BLaER1 treated with 17β-estradiol and CSF1 and Interleukin-3, amounts not matched to agents 10 nM and 100 nM (cell line): ENCODE measurements at regions not wholly inside any gene's neighbourhood (a gene's known extent, or its start where the extent isn't known, plus 50 kb on each side); places are given as distances from the start of the nearest gene placed in this dataset.
A peak's percentile ranks its signal among the peaks of the same experiment; 100 is the strongest.

ENCODE experiments used
- H3K27ac ChIP-seq, 11 experiments: shearing (Covaris generic); formaldehyde crosslinking; 2 replicates each; pipeline ENCODE4 v1.8.1; 2022
- H3K27me3 ChIP-seq, 11 experiments: shearing (Covaris generic); formaldehyde crosslinking; 2 replicates each; pipeline ENCODE4 v1.8.1; 2022
- H3K36me3 ChIP-seq, 11 experiments: shearing (Covaris generic); formaldehyde crosslinking; 2 replicates each; pipeline ENCODE4 v1.8.1; 2022
- H3K4me1 ChIP-seq, 10 experiments: shearing (Covaris generic); formaldehyde crosslinking; 2 replicates each; pipeline ENCODE4 v1.8.1; 2022
- H3K4me2 ChIP-seq, 11 experiments: shearing (Covaris generic); formaldehyde crosslinking; 2 replicates each; pipeline ENCODE4 v1.8.1; 2022
- H3K4me3 ChIP-seq, 10 experiments: shearing (Covaris generic); formaldehyde crosslinking; 2 replicates each; pipeline ENCODE4 v1.8.1; 2022
- H3K9ac ChIP-seq, 11 experiments: shearing (Covaris generic); formaldehyde crosslinking; 2 replicates each; pipeline ENCODE4 v1.8.1; 2022
- H3K9me3 ChIP-seq, 11 experiments: shearing (Covaris generic); formaldehyde crosslinking; replicated peaks in 1 of 11; 2 replicates each; pipeline ENCODE4 v1.8.1; 2022
- H4K20me1 ChIP-seq, 11 experiments: shearing (Covaris generic); formaldehyde crosslinking; 2 replicates each; pipeline ENCODE4 v1.8.1; 2022
- Cebpa-rat ChIP-seq, 11 experiments: shearing (Covaris generic); IDR thresholded peaks; 2 replicates each; pipeline ENCODE4 v1.8.1; 2022

- H3K27me3 ChIP-seq: no peaks in the 10 kb centered on the region
- H3K4me3 ChIP-seq: no peak overlapping the region
- H3K9ac ChIP-seq: no peak overlapping the region
- peaks cover 0 to 25% (median 16%) of the 10 kb centered on the region in 10 experiments; a peak in 15 of 20 replicates for H3K4me1 ChIP-seq
- H3K9me3 ChIP-seq: peaks cover 0 to 8% (median 6%) of the 10 kb centered on the region in 11 experiments; a peak in 7 of 22 replicates
- H3K4me2 ChIP-seq: peak overlapping the region in 9 of 11 experiments; percentile 7 to 76 (median 45); a peak in 16 of 22 replicates
- no peaks in the 10 kb centered on the region for H3K36me3 ChIP-seq
- TF ChIP-seq Cebpa-rat (IDR thresholded peaks at IDR 0.05): no peak
- no peaks in the 10 kb centered on the region for H4K20me1 ChIP-seq
- no peak overlapping the region for H3K27ac ChIP-seq
Measured at GRCh38 chr15:92705764-92706163, 50.2 kb upstream of the FAM174B start.

GRCh38 chr15:92706201-92706600 lies 50.6 kb upstream of the FAM174B start:
- Histone ChIP-seq H3K9me3 (peaks cover 0 to 12% (median 9%) of the 10 kb centered on the region in 11 experiments; a peak in 9 of 22 replicates), H3K9ac (0 out of 22 replicates have a peak overlapping the region, but pooled peaks of 1 of the 11 experiments have one; percentile 6), H3K4me2 (peak overlapping the region in 9 of 11 experiments; percentile 7 to 76 (median 45); a peak in 16 of 22 replicates), H3K27me3 (no peaks in the 10 kb centered on the region), H3K36me3 (no peaks in the 10 kb centered on the region), H3K4me1 (peaks cover 0 to 25% (median 16%) of the 10 kb centered on the region in 10 experiments; a peak in 15 of 20 replicates), H3K4me3 (no peak overlapping the region), H4K20me1 (no peaks in the 10 kb centered on the region), H3K27ac (no peak overlapping the region)
- no peak for TF ChIP-seq Cebpa-rat (IDR thresholded peaks at IDR 0.05)

GRCh38 chr15:92707880-92708551 lies 52.4 kb upstream of the FAM174B start:
- H3K27me3 ChIP-seq: no peaks in the 10 kb centered on the region
- no peak overlapping the region for H3K4me3 ChIP-seq
- no peak for TF ChIP-seq Cebpa-rat (IDR thresholded peaks at IDR 0.05)
- no peaks in the 10 kb centered on the region for H4K20me1 ChIP-seq
- no peak overlapping the region for H3K9ac ChIP-seq
- H3K9me3 ChIP-seq: peaks cover 0 to 16% (median 9%) of the 10 kb centered on the region in 11 experiments; a peak in 8 of 22 replicates
- H3K4me2 ChIP-seq: 0 out of 22 replicates have a peak overlapping the region, but pooled peaks of 2 of the 11 experiments have one; percentile 3 to 4
- H3K27ac ChIP-seq: peak overlapping the region in 1 of 11 experiments; percentile 22; a peak in 2 of 22 replicates
- H3K4me1 ChIP-seq: peaks cover 0 to 25% (median 16%) of the 10 kb centered on the region in 10 experiments; a peak in 15 of 20 replicates
- H3K36me3 ChIP-seq: no peaks in the 10 kb centered on the region

GRCh38 chr15:92708635-92709034 lies 53.1 kb upstream of the FAM174B start:
- TF ChIP-seq Cebpa-rat (IDR thresholded peaks at IDR 0.05): no peak
- H3K27me3 ChIP-seq: 0 out of 22 replicates have a peak, but pooled peaks cover 0 to 2% (median 0%) of the 10 kb centered on the region in 11 experiments

GRCh38 chr15:92709110-92709790 lies 53.7 kb upstream of the FAM174B start:
- peaks cover 0 to 29% (median 16%) of the 10 kb centered on the region in 10 experiments; a peak in 15 of 20 replicates for H3K4me1 ChIP-seq
- no peaks in the 10 kb centered on the region for H3K36me3 ChIP-seq
- H3K9ac ChIP-seq: no peak overlapping the region
- no peak overlapping the region for H3K27ac ChIP-seq
- H3K4me2 ChIP-seq: peak overlapping the region in 1 of 11 experiments; percentile 29; a peak in 2 of 22 replicates
- no peak for TF ChIP-seq Cebpa-rat (IDR thresholded peaks at IDR 0.05)
- H4K20me1 ChIP-seq: no peaks in the 10 kb centered on the region
- H3K27me3 ChIP-seq: peaks cover 0 to 6% (median 0%) of the 10 kb centered on the region in 11 experiments; a peak in 1 of 22 replicates
- H3K4me3 ChIP-seq: no peak overlapping the region
- H3K9me3 ChIP-seq: peaks cover 0 to 16% (median 9%) of the 10 kb centered on the region in 11 experiments; a peak in 8 of 22 replicates

More at GRCh38 chr15:92708635-92709034, 53.1 kb upstream of the FAM174B start:
- Histone ChIP-seq H3K4me2 (peak overlapping the region in 1 of 11 experiments; percentile 29; a peak in 1 of 22 replicates), H3K4me1 (peaks cover 0 to 25% (median 16%) of the 10 kb centered on the region in 10 experiments; a peak in 15 of 20 replicates), H3K9ac (no peak overlapping the region), H3K9me3 (peaks cover 0 to 16% (median 9%) of the 10 kb centered on the region in 11 experiments; a peak in 8 of 22 replicates), H4K20me1 (no peaks in the 10 kb centered on the region), H3K4me3 (no peak overlapping the region), H3K36me3 (no peaks in the 10 kb centered on the region), H3K27ac (no peak overlapping the region)

- TF ChIP-seq Cebpa-rat (IDR thresholded peaks at IDR 0.05): no peak
- H3K9me3 ChIP-seq: peaks cover 0 to 16% (median 9%) of the 10 kb centered on the region in 11 experiments; a peak in 8 of 22 replicates
- no peak overlapping the region for H3K4me3 ChIP-seq
- H3K9ac ChIP-seq: no peak overlapping the region
- H4K20me1 ChIP-seq: no peaks in the 10 kb centered on the region
- H3K27me3 ChIP-seq: peaks cover 0 to 7% (median 0%) of the 10 kb centered on the region in 11 experiments; a peak in 1 of 22 replicates
- H3K4me2 ChIP-seq: no peak overlapping the region
- no peak overlapping the region for H3K27ac ChIP-seq
- H3K4me1 ChIP-seq: peaks cover 0 to 18% (median 9%) of the 10 kb centered on the region in 10 experiments; a peak in 15 of 20 replicates
- H3K36me3 ChIP-seq: no peaks in the 10 kb centered on the region
Measured at GRCh38 chr15:92711457-92711831, 55.9 kb upstream of the FAM174B start.

- H3K9ac ChIP-seq: peak overlapping the region; percentile 57 to 86 (median 79); a peak in 21 of 22 replicates
- peaks cover 0 to 7% (median 0%) of the 10 kb centered on the region in 11 experiments; a peak in 1 of 22 replicates for H3K27me3 ChIP-seq
- no peaks in the 10 kb centered on the region for H3K36me3 ChIP-seq
- peak overlapping the region in 9 of 11 experiments; percentile 55 to 79 (median 64); a peak in 16 of 22 replicates for H3K27ac ChIP-seq
- no peak for TF ChIP-seq Cebpa-rat (IDR thresholded peaks at IDR 0.05)
- peaks cover 0 to 6% (median 0%) of the 10 kb centered on the region in 10 experiments; a peak in 6 of 20 replicates for H3K4me1 ChIP-seq
- peak overlapping the region; percentile 58 to 72 (median 66) for H3K4me3 ChIP-seq
- H3K4me2 ChIP-seq: peak overlapping the region; percentile 85 to 98 (median 93)
- H3K9me3 ChIP-seq: peaks cover 0 to 16% (median 9%) of the 10 kb centered on the region in 11 experiments; a peak in 9 of 22 replicates
- H4K20me1 ChIP-seq: no peaks in the 10 kb centered on the region
Measured at GRCh38 chr15:92714077-92714476, 58.5 kb upstream of the FAM174B start.

GRCh38 chr15:92714477-92715401 lies 59.2 kb upstream of the FAM174B start:
- H3K27ac ChIP-seq: peak overlapping the region in 9 of 11 experiments; percentile 55 to 79 (median 64); a peak in 18 of 22 replicates

More at GRCh38 chr15:92714477-92715401, 59.2 kb upstream of the FAM174B start:
- no peaks in the 10 kb centered on the region for H4K20me1 ChIP-seq
- H3K36me3 ChIP-seq: no peaks in the 10 kb centered on the region
- H3K4me2 ChIP-seq: peak overlapping the region; percentile 85 to 98 (median 93)
- peaks cover 0 to 16% (median 9%) of the 10 kb centered on the region in 11 experiments; a peak in 9 of 22 replicates for H3K9me3 ChIP-seq
- H3K4me1 ChIP-seq: peaks cover 0 to 6% (median 0%) of the 10 kb centered on the region in 10 experiments; a peak in 5 of 20 replicates
- H3K9ac ChIP-seq: peak overlapping the region; percentile 57 to 86 (median 79); a peak in 21 of 22 replicates
- peak overlapping the region; percentile 58 to 72 (median 66) for H3K4me3 ChIP-seq
- peaks cover 0 to 7% (median 0%) of the 10 kb centered on the region in 11 experiments; a peak in 1 of 22 replicates for H3K27me3 ChIP-seq
- no peak for TF ChIP-seq Cebpa-rat (IDR thresholded peaks at IDR 0.05)
